Progenitor cell of endocrine pancreas (in vitro differentiated cells): ENCODE measurements at regions not wholly inside any gene's neighbourhood (a gene's known extent, or its start where the extent isn't known, plus 50 kb on each side); places are given as distances from the start of the nearest gene placed in this dataset.

ENCODE experiments used
- DNase-seq: peaks from one replicate; pipeline ENCODE4 v3.0.0; 2021; ENCODE audit warnings: low spot score; ENCODE audit not compliant: unreplicated experiment
- H3K27ac Mint-ChIP-seq: 2 replicates; pipeline ENCODE4 v1.8.0; 2021; ENCODE audit warnings: mild to moderate bottlenecking, moderate library complexity, mixed read lengths
- H3K27me3 Mint-ChIP-seq: 2 replicates; pipeline ENCODE4 v1.8.0; 2021; ENCODE audit warnings: mixed read lengths
- H3K36me3 Mint-ChIP-seq: 2 replicates; pipeline ENCODE4 v1.8.0; 2022; ENCODE audit warnings: mixed read lengths; ENCODE audit not compliant: insufficient read depth
- H3K4me1 Mint-ChIP-seq: 2 replicates; pipeline ENCODE4 v1.8.0; 2021; ENCODE audit warnings: low read depth, mixed read lengths
- H3K4me3 Mint-ChIP-seq: 2 replicates; pipeline ENCODE4 v1.8.0; 2021; ENCODE audit warnings: low read depth, mild to moderate bottlenecking, moderate library complexity, mixed read lengths
- H3K9me3 Mint-ChIP-seq: 2 replicates; pipeline ENCODE4 v1.8.0; 2021; ENCODE audit warnings: low read depth, mixed read lengths
- TF ChIP-seq, protein P1 (sequence below): fragments of 200-600 bp; sonication (generic); IDR thresholded peaks from one replicate; pipeline ENCODE4 v1.5.0; 2021; ENCODE audit warnings: antibody characterized with exemption, mild to moderate bottlenecking; ENCODE audit not compliant: unreplicated experiment

DNA sequence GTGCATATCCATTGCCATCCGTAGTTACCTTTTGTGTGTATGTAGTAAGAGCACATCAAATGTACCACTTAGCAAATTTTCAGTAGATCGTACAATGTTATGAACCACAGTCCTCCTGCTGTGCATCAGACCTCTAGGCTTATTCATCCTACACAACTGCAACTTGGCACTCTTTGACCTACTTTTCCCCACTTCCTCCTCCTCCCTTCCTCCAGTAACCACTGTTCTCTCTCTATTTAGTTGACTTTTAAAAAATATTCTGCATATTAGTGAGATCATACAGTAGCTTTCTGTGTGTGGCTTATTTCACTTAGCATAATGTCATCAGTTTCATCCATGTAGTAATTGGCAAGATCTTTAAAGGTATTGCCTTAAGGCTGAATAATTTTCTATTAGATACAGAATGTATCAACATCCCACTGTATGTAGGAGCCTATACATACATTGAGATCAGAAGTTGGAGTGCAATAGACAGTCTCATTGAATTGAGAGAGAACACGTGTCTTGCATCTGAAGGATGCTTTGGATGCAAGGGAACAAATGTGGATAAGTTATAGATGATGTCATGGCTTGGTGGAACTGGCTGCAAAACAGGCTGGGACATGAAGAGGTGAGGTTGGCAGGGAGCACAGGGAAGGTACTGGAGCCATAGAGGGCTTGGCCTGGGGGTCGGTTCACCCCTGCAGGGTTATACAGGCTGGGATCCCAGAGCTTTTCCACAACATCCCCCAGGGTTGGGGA is 83.0 kb upstream of the FAM180A start:
- no peak for DNase-seq
- peaks cover 8% of the 10 kb centered on the region for H3K27me3 Mint-ChIP-seq
- H3K4me3 Mint-ChIP-seq: no peak overlapping the region
- TF ChIP-seq, protein P1, sequence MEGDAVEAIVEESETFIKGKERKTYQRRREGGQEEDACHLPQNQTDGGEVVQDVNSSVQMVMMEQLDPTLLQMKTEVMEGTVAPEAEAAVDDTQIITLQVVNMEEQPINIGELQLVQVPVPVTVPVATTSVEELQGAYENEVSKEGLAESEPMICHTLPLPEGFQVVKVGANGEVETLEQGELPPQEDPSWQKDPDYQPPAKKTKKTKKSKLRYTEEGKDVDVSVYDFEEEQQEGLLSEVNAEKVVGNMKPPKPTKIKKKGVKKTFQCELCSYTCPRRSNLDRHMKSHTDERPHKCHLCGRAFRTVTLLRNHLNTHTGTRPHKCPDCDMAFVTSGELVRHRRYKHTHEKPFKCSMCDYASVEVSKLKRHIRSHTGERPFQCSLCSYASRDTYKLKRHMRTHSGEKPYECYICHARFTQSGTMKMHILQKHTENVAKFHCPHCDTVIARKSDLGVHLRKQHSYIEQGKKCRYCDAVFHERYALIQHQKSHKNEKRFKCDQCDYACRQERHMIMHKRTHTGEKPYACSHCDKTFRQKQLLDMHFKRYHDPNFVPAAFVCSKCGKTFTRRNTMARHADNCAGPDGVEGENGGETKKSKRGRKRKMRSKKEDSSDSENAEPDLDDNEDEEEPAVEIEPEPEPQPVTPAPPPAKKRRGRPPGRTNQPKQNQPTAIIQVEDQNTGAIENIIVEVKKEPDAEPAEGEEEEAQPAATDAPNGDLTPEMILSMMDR: no peak
- peaks cover 24% of the 10 kb centered on the region for H3K4me1 Mint-ChIP-seq
- no peak overlapping the region for H3K27ac Mint-ChIP-seq
- H3K9me3 Mint-ChIP-seq: no peaks in the 10 kb centered on the region
- no peaks in the 10 kb centered on the region for H3K36me3 Mint-ChIP-seq

- Mint-ChIP-seq H3K27ac (no peak overlapping the region), H3K36me3 (no peaks in the 10 kb centered on the region), H3K4me3 (no peak overlapping the region), H3K27me3 (peaks cover 8% of the 10 kb centered on the region), H3K9me3 (no peaks in the 10 kb centered on the region), H3K4me1 (peaks cover 10% of the 10 kb centered on the region)
- DNase-seq: no peak
- TF ChIP-seq, protein P1: no peak
Measured at GRCh38 chr7:135828604-135829003, 80.0 kb upstream of the FAM180A start.

DNA sequence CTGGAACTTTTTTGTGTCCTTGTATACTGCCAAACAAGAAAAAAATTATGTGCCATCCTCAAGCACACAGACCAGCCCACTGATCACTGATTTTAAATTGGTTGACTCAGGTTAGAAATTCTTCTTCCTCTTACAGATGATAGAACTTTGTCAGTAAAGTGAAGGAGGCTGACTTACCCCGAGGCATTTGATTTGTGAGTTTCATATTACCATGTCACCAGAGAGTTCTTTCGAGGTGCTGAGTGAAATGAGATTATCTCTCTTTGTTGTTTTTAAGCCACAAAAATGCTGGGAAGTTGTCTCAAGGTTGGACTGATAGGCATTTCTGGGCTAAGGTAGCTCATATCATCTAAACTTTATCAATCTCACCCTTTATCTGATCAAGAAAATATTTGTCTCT is 78.8 kb upstream of the FAM180A start:
- Mint-ChIP-seq H3K4me3 (no peak overlapping the region), H3K27ac (no peak overlapping the region), H3K4me1 (peaks cover 7% of the 10 kb centered on the region), H3K27me3 (peaks cover 8% of the 10 kb centered on the region), H3K36me3 (no peaks in the 10 kb centered on the region), H3K9me3 (no peaks in the 10 kb centered on the region)
- TF ChIP-seq, protein P1: no peak
- no peak for DNase-seq

- Mint-ChIP-seq H3K4me1 (peaks cover 4% of the 10 kb centered on the region), H3K27me3 (peaks cover under 1% of the 10 kb centered on the region), H3K36me3 (no peaks in the 10 kb centered on the region), H3K27ac (no peak overlapping the region), H3K4me3 (no peak overlapping the region), H3K9me3 (no peaks in the 10 kb centered on the region)
- DNase-seq: no peak
- TF ChIP-seq, protein P1: no peak
Measured at GRCh38 chr7:135825406-135825805, 76.8 kb upstream of the FAM180A start.

GRCh38 chr7:135822376-135822775 is 73.8 kb upstream of the FAM180A start:
- no peak overlapping the region for H3K27ac Mint-ChIP-seq
- no peak for DNase-seq
- TF ChIP-seq, protein P1: no peak
- H3K9me3 Mint-ChIP-seq: no peaks in the 10 kb centered on the region
- no peaks in the 10 kb centered on the region for H3K36me3 Mint-ChIP-seq
- peaks cover 7% of the 10 kb centered on the region for H3K27me3 Mint-ChIP-seq
- no peak overlapping the region for H3K4me3 Mint-ChIP-seq
- no peaks in the 10 kb centered on the region for H3K4me1 Mint-ChIP-seq
